ENCODE measurements at regions not wholly inside any gene's neighbourhood (a gene's known extent, or its start where the extent isn't known, plus 50 kb on each side); places are given as distances from the start of the nearest gene placed in this dataset.

DNA sequence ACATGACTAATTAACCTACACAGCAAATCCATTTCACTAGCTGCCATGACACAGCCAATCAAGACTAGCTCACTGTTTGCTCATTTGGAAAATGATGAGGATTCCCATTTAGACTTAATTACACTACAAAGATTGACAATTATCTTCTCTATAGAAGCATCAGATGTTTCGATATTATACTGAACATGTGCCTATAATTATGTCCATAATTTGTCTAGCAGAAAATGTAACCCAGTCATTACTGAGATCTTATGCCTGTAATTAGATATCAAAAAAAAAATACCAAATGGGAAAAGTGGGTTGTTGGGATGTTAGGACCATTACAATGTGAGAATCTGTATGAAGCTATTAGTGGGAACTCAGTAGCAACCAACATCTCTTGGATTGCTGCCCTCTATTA, 344.2 kb upstream of the MCTP2 start:
- no peak for DNase-seq (ENCODE audit: low read depth in 1 of 2, low spot score in 1 of 2)
- in situ Hi-C loops (cut with HindIII; ENCODE audit: low pct_unique_long_range_greater_than_20kb, low sequenced_read_pairs): no loop called here
- no peak for TF ChIP-seq JUND (IDR thresholded peaks at IDR 0.05; ENCODE audit: low read depth)

DNA sequence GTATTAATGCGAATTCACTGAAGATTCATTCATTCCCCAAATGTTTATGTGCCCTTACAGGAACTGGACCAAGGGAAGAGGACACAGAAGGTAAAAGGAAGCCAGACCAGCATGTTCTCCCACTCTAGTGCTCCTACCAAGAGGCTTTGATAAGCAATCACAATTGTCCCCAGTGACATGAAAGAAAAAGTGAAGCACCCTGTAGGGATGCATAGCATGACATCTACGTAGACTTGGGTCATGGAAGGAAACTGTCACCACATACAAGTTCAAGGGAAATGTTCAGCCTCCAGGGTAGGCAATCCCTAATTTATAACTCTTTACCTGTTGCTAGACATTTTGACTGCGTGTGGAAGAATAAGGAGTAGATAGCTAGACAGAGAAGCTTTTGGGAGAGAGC, 348.6 kb upstream of the MCTP2 start:
- in situ Hi-C loops (cut with HindIII; ENCODE audit: low pct_unique_long_range_greater_than_20kb, low sequenced_read_pairs): no loop called here
- DNase-seq (ENCODE audit: low read depth in 1 of 2, low spot score in 1 of 2): no peak
- no peak for TF ChIP-seq JUND (IDR thresholded peaks at IDR 0.05; ENCODE audit: low read depth)

DNA sequence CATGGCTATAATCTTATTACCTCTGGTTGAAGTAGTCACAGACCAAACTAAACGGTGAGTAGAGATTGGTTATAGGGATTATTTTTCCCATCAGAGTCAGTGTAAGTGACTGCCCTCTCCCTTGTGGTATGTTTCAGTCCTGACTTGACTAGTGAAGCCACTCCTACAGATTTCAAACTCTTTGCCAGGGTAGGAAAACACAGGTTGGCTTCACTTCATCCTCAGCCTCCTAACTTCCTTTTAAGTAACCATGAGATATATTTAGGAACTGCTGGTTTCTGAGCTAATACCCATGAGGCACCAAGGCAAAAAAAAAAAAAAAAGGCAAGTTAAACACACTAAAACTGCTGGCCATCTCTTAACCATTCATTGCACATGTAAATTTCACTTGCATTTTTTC, 349.2 kb upstream of the MCTP2 start:
- TF ChIP-seq JUND (IDR thresholded peaks at IDR 0.05; ENCODE audit: low read depth): no peak
- in situ Hi-C loops (cut with HindIII; ENCODE audit: low pct_unique_long_range_greater_than_20kb, low sequenced_read_pairs): no loop called here
- DNase-seq (ENCODE audit: low read depth in 1 of 2, low spot score in 1 of 2): no peak

DNA sequence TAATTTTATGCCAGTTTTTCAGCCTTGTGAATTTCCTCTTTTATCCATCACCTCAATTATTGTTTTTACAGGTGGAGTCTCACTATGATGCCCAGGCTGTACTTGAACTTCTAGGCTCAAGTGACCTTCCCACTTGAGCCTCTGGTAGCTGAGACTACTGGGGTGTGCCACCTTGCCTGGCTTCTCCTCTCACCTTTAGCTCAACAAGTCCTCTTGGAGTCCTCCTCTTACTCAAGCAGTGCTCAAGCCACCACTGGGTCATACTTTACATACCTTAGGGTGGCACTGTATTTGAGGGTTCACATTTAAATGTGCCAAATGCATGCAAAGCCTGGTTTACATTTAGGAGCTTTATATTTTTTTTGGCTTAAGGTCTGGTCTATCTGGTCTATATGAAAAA, 350.1 kb upstream of the MCTP2 start:
- DNase-seq (ENCODE audit: low read depth in 1 of 2, low spot score in 1 of 2): no peak
- in situ Hi-C loops (cut with HindIII; ENCODE audit: low pct_unique_long_range_greater_than_20kb, low sequenced_read_pairs): no loop called here
- TF ChIP-seq JUND (IDR thresholded peaks at IDR 0.05; ENCODE audit: low read depth): no peak

DNA sequence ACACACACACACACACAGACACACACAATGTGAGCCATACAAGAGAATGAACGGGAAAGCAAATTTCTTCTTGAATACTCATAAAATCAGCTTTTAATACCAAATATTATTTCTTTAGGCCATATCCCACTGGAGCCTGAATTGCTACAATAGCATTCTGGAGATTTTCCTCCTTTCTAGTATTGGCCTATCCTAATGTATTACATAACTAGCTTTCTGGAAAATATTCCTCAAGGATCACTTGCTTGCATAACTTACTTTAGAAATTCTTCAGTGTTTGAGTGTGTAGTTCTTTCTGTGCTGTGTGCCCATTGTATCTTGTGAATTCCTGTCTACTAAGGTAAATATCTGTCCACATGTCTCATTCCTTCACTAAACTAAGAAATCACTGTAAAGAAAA, 351.0 kb upstream of the MCTP2 start:
- TF ChIP-seq JUND (IDR thresholded peaks at IDR 0.05; ENCODE audit: low read depth): no peak
- in situ Hi-C loops (cut with HindIII; ENCODE audit: low pct_unique_long_range_greater_than_20kb, low sequenced_read_pairs): no loop called here
- DNase-seq (ENCODE audit: low read depth in 1 of 2, low spot score in 1 of 2): no peak

DNA sequence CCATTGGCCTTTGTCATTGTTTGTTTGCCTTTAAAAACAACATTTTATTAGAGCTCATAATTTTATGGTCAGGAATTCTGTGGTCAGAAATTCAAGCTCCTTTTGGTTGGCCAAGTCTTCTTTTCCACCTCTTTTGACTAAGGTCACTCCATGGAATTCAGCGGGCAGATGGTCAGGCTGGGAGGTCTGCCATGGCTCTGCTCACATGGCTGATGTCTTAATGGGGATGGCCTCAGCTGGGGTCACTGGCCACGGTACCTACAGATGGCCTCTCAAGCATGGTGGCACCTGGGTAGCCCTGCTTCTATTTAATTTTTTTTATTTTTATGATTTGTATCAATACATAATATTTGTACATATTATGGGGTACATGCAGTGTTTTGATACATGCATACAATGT, 360.8 kb upstream of the MCTP2 start:
- in situ Hi-C loops (cut with HindIII; ENCODE audit: low pct_unique_long_range_greater_than_20kb, low sequenced_read_pairs): no loop called here
- TF ChIP-seq JUND (IDR thresholded peaks at IDR 0.05; ENCODE audit: low read depth): no peak
- DNase-seq (ENCODE audit: low read depth in 1 of 2, low spot score in 1 of 2): no peak

DNA sequence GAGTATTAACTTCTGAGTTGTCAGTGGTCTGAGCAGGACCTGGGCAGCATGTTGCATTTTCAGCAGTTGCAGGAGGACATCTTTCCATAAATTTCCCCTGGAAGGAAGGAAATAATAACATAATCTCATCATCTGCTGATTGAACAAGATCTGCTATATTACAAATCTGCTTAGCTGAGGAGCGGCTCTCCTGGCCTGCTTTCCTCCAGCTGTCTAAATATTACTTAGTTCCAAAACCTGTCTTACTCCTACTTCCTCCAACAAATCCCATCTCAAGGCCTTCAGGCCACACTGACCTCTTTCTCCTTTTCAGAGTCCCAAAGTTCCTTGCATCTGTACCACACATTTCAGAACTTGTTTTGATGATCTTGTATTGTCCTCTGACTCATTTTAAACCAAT, 364.4 kb upstream of the MCTP2 start:
- no peak for DNase-seq (ENCODE audit: low read depth in 1 of 2, low spot score in 1 of 2)
- no peak for TF ChIP-seq JUND (IDR thresholded peaks at IDR 0.05; ENCODE audit: low read depth)
- in situ Hi-C loops (cut with HindIII; ENCODE audit: low pct_unique_long_range_greater_than_20kb, low sequenced_read_pairs): no loop called here

DNA sequence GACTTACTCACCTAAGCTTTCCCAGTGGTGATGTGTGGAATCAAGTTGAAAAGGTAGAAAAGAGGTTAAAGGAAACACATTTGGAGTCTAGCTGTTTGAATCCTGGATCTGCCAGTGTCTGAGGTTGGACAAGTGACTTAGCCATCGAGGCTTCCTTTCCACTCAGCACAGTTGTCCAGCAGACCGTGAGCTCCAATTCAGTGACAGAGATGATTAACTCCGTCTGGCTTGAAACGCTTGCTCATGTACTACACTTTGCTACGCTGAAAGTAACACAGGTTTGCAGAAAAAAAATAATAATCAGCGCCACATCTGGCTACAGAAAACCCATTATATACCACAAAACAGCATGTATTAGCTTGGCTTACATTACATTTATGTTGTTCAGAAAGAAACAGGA, 364.9 kb upstream of the MCTP2 start:
- TF ChIP-seq JUND (IDR thresholded peaks at IDR 0.05; ENCODE audit: low read depth): no peak
- in situ Hi-C loops (cut with HindIII; ENCODE audit: low pct_unique_long_range_greater_than_20kb, low sequenced_read_pairs): no loop called here

DNA sequence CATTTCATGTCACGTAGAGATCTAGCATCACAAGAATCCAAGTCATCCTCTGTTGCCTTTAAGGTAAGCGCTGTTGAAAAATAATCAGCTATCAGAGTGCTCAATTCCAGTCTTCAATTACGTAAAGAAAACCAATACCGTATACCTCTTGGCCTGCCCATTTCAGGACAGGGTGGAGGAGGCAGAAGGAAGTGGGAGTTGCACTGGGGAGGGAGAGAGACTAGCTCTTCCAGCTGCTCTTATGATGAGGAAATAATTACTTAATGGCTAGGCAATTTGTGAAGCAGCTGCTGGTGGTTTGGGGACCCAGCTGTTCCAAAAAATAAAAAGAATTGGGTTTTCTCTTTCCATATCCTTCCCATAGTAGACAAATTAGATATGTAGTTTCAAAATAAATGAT, 365.8 kb upstream of the MCTP2 start:
- no peak for TF ChIP-seq JUND (IDR thresholded peaks at IDR 0.05; ENCODE audit: low read depth)
- in situ Hi-C loops (cut with HindIII; ENCODE audit: low pct_unique_long_range_greater_than_20kb, low sequenced_read_pairs): no loop called here
- DNase-seq (ENCODE audit: low read depth in 1 of 2, low spot score in 1 of 2): no peak

More for the DNA sequence above, 364.9 kb upstream of the MCTP2 start:
- no peak for DNase-seq (ENCODE audit: low read depth in 1 of 2, low spot score in 1 of 2)

DNA sequence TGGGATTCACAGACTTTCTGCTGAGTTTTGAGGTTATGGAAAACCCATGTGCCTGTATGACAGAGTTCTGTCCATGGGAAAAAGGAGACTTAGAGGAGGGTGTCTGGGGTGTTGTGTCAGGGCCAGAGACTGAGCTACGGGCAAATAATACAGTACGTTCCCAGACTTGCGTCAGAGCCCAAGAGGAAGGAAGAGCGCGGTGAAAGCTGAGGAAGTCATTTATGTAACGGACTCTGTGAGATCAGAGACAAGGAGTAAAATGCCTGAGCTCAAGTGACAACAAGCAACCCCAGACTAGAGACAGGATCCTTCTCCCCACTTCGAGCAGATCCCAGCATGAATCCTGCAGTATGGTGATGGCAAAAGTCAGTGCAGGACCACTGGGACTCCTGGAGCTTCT, 368.6 kb upstream of the MCTP2 start:
- no peak for DNase-seq (ENCODE audit: low read depth in 1 of 2, low spot score in 1 of 2)
- in situ Hi-C loops (cut with HindIII; ENCODE audit: low pct_unique_long_range_greater_than_20kb, low sequenced_read_pairs): no loop called here
- no peak for TF ChIP-seq JUND (IDR thresholded peaks at IDR 0.05; ENCODE audit: low read depth)

DNA sequence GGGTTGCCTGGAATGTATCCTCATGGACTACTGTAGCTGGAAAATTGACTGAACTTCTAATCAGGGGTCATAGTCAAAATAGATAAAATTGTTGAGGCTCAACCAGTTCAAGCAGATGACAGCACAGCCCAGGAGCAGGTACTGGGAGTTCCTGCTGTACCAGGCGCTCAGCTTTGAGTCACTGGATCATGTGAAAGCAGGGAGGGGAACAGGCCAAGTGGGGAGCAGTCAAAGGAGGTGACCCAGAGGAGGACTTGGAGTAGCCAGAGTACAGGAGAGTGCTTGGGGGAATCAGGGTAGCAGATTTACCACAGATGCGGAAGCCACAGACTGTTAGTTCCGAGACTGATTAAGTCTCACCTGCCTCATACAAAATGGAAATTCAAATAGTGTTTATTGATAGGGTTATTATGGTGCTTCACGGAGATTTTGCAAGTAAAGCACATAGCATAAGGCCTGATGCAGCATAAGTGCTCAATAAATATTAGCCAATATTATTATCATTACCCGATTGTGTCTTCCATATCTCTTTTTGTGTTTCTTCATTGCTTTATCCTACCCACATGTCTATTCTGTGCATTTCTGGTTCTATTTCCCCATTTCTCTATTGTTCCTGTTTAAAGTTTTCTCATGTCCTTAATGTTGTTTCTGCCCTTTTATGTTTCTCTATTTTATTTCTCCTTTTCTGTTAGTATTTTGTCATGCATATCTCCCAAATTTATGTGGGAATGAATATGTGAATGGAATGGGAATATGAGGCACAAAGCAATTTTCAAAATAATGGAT, 369.2 kb upstream of the MCTP2 start:
- TF ChIP-seq JUND (IDR thresholded peaks at IDR 0.05; ENCODE audit: low read depth): no peak
- in situ Hi-C loops (cut with HindIII; ENCODE audit: low pct_unique_long_range_greater_than_20kb, low sequenced_read_pairs): no loop called here
- DNase-seq (ENCODE audit: low read depth in 1 of 2, low spot score in 1 of 2): no peak

DNA sequence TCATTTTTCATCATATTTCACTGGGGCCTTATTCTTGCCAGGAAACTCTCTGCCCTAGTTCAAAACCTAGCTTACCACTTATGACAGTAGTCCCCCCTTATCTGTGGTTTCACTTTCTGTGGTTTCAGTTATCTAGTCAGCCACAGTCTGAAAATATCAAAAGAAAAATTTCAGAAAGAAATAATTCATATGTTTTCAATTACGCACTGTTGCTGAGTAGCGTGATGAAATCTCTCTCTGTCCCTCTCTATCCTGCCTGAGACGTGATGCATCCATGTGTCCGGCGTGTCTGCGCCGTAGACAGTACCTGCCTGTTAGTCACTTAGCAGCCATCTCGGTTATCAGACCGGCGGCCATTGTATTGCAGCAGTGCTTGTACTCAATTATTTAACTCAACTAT, 369.9 kb upstream of the MCTP2 start:
- no peak for DNase-seq (ENCODE audit: low read depth in 1 of 2, low spot score in 1 of 2)
- in situ Hi-C loops (cut with HindIII; ENCODE audit: low pct_unique_long_range_greater_than_20kb, low sequenced_read_pairs): no loop called here
- no peak for TF ChIP-seq JUND (IDR thresholded peaks at IDR 0.05; ENCODE audit: low read depth)

DNA sequence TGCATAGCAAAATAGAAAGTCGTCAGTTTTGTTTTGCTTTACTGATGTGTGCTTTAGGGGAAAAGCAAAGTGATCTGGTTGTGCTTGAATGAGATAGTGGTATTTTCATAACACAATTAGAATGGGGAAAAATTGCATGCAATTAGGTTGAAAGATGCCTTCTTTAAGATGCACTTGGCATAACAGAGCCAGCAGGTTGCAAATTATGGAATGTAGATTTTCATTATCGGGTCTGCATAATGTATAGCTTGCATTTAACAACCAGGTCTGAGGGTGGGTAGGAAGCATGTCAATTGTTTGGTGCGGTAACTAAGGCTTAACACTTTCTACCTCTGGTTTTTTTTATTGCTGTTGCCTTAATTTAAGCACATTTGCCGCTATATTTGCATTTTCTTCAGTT, 370.7 kb upstream of the MCTP2 start:
- no peak for TF ChIP-seq JUND (IDR thresholded peaks at IDR 0.05; ENCODE audit: low read depth)
- DNase-seq (ENCODE audit: low read depth in 1 of 2, low spot score in 1 of 2): no peak
- in situ Hi-C loops (cut with HindIII; ENCODE audit: low pct_unique_long_range_greater_than_20kb, low sequenced_read_pairs): no loop called here

DNA sequence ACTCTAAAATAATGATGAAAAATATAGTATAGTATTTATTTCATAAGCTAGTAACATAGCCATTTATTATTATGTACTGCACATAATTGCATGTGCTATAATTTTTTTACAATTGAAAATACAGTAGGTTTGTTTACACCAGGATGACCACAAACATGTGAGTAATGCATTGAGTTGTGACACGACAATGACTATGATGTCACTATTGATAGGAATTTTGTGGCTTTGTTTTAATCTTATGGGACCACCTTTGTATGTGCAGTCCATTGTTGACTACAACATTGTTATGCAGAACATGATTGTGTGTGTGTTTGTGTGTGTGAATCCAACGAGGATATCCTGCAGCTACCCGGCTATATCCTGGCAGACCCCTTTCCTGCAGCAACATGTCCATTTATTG, 372.2 kb upstream of the MCTP2 start:
- no peak for TF ChIP-seq JUND (IDR thresholded peaks at IDR 0.05; ENCODE audit: low read depth)
- in situ Hi-C loops (cut with HindIII; ENCODE audit: low pct_unique_long_range_greater_than_20kb, low sequenced_read_pairs): no loop called here
- DNase-seq (ENCODE audit: low read depth in 1 of 2, low spot score in 1 of 2): no peak

All from T47D (cell line).